COLO668 (cell line): ENCODE measurements at regions not wholly inside any gene's neighbourhood (a gene's known extent, or its start where the extent isn't known, plus 50 kb on each side); places are given as distances from the start of the nearest gene placed in this dataset.

Experiments used
- DNase-seq: peaks from one replicate; lab custom pipeline; 2025; ENCODE audit not compliant: unreplicated experiment; lab: John Stamatoyannopoulos, UW

DNA sequence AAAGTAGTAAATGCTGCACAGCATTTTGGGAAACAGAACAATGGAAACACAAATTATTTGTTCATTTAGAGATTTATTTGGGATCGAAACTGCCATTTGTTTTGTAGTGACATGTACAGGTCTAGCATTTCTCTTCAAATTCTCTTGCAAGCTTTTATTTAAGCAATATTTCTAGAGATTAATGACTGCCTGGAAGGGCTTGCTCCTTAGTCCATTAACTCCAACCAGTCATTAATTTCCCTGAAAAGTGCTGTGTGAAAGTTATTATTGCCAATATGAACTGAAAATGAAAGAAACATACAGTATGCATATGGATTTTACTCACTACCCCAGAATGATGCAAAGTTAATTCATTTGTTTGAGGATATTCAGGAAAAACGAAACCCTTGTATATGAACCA lies 1349.6 kb upstream of the FLRT2 start:
- DNase-seq = no peak

DNA sequence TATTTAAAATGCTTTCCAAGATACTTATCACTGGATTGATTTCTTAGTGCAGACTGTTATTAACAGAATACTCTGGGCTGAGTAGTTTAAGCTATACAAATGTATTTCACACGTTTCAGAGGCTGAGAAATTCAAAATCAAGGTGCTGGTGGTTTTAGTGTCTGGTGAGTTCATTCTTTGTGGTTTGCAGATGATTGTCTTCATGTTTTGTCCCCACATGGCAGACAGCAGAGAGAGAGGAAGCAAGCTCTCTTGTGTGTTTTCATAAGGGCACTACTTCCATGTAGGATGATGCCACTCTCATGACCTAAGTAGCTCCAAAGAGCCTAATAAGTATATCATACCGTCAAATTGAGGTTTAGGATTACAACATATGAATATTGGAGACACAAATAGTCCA lies 1348.9 kb upstream of the FLRT2 start:
- DNase-seq = no peak

DNA sequence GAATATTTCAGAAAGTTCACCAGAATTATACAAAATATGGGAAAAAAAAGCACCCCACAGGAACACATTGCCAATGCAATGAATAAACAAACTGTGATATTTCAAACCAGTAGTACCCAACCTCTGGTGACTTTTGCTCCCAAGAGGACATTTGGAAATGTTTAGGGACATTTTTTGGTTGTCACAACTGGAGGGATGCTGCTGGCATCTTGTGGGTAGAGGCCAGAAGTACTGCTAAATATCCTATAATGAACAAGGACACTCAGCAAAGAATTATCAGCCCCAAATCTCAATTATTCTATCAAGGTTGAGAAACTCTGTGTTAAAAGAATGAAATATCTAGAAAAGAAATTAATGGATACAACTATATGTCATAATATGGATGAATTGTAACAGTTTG lies 1334.4 kb upstream of the FLRT2 start:
- DNase-seq = no peak

GRCh38 chr14:84197704-84198103 lies 1332.2 kb upstream of the FLRT2 start:
- no peak for DNase-seq

DNA sequence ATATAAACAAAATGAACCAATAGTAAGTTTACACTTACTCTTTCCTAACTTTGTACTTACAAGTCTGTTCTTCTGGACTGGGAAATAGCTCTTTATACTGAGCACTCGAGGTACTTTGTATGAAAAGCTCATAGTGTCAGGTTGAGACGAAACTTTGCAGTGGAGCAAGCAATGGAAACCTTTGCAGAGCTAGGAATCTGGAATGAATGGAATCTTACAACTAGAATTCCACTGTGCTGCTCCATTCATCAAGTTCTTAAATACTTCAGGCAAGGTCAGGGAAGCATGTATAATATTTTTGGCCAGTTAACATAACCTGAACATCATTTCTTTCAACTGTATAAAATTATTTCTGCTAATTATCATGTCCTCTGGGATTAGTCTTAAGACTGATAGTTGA lies 1327.5 kb upstream of the FLRT2 start:
- DNase-seq = no peak

GRCh38 chr14:84203896-84204295 lies 1326.0 kb upstream of the FLRT2 start:
- no peak for DNase-seq

- DNase-seq = no peak
Measured at GRCh38 chr14:84208451-84208850, 1321.5 kb upstream of the FLRT2 start.

DNA sequence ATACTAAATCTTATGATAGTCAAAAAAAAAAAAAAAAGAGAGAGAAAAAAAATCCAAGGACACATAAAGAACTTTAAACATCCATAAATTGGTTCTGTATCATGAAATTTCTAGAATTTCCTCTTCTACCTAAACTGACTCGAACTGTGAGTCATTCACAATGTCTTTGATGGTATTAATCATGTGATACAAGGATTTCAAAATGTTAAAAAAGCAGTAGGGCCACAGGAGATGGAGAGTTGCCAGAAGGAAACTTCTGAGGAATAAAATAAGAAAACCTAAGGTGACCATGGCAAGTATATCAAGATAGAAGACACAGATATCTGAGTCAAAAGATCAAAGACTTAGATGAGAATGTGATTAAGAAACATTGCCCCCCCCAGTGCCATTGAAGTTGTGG lies 1320.9 kb upstream of the FLRT2 start:
- DNase-seq = no peak

GRCh38 chr14:84217066-84217465 lies 1312.9 kb upstream of the FLRT2 start:
- no peak for DNase-seq

DNA sequence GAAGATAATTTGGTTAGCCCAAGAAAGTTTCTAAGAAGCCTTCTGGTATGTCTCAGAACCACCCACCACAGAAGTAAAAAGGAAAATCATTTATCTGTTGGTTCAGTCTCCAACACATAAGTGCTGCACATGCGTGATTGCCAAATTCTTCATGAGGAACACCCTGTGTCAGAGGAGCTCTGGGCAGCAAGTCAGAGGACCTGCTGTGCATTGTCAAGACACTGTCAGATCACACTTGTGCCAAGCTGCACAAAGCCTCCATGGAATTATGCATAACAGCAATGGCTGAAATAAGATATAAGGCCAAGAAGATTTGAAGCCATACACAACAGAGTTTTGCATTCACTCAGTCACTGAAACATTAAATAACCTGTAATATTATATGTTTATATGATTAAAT lies 1304.7 kb upstream of the FLRT2 start:
- no peak for DNase-seq

GRCh38 chr14:84228702-84229101 lies 1301.2 kb upstream of the FLRT2 start:
- no peak for DNase-seq

DNA sequence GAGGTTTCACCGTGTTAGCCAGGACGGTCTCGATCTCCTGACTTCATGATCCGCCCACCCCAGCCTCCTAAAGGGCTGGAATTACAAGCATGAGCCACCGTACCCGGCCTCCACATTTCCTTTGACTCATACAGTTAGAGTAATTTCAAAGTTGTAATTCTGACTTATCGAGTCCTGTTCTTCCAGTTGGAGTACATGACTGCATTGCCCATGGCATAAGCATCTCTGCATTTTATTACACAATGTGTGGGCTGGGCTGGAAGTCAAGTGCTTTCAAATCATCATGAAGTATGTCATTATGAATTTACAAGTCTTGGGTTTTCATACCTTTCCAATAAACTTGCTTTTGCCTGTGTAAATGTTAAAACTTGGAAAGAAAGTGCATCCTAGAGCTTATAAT lies 1295.7 kb upstream of the FLRT2 start:
- no peak for DNase-seq

- DNase-seq = no peak
Measured at GRCh38 chr14:84236290-84236689, 1293.7 kb upstream of the FLRT2 start.

- DNase-seq = no peak
Measured at GRCh38 chr14:84237881-84238280, 1292.1 kb upstream of the FLRT2 start.

GRCh38 chr14:84247693-84248092 lies 1282.3 kb upstream of the FLRT2 start:
- no peak for DNase-seq

DNA sequence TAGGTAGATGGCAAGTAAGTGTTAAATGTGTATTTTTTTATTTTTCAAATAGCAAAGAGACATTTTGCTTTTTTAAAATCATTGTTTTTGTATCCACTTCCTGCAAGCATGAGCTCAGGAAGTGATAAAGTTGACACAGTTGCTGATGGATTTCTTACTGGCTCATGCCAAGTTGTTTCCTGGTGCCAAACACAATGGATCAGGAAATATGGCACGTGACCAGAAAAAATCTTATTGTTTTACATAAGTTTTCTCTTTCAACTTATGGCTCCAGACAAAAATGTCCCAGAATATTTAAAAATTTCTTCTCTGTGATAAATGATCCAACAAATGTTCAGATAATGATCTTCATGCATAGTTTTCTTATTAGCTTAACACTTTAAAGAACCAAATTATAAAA lies 1279.1 kb upstream of the FLRT2 start:
- DNase-seq = no peak

GRCh38 chr14:84251411-84252115 lies 1278.4 kb upstream of the FLRT2 start:
- no peak for DNase-seq

DNA sequence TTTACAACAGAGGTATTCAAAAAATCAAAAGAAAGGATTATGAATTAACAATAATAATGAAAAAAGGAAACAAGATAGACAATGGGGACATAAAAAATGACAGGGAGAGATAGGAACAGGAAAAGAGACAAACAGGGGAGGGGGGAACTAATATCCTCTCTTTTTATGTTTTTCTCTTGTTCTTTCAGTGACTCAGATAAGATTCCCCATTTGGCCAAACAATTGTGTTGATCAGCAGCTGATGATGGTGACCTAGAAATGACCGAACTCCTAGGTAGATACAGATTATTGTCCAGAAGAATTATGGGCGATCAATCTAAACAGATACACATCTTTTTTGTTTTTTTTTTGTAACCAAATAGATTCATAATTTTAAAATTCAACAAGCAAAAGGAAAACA lies 1277.2 kb upstream of the FLRT2 start:
- DNase-seq = no peak

- no peak for DNase-seq
Measured at GRCh38 chr14:84253326-84253725, 1276.6 kb upstream of the FLRT2 start.

DNA sequence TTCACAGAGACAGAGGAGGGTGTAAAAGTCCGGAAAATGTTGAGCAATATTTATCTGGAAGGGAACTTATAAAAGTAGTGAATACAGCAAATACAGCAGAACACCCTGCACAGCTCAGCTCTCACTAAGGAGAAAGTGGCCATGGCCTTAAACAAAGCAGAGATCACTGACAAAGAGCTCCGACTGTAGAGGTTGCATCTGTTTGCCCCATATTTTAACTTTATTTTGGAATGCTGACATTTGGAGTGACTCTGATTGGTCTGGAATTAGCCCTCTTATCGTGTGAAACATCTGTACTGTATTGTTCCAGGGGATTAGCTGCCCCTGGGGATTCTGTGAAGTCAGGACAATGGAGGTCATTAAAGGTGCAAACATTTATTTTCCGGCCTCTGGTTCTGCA lies 1275.7 kb upstream of the FLRT2 start:
- no peak for DNase-seq

GRCh38 chr14:84262932-84263331 lies 1267.0 kb upstream of the FLRT2 start:
- no peak for DNase-seq

DNA sequence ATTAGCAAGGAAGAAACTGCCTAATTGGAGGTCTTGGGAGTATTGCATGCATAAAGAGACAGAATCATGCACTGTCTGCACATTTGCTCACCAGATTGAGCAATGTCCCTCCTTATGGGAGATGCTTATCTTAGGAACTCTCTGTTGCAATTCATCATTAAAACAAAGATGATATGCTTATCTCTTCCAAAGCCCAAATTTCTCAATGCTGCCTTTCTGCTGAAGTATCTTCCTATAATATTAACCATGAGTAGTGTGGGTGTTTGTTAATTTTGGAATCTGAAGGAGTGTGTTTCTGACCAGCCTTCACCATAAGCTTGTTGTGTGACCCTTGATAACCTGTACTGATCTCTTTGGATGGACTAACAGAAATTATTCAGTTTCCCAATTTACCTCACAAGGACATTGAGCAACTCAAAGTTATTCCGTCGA lies 1257.6 kb upstream of the FLRT2 start:
- DNase-seq = no peak

GRCh38 chr14:84273181-84273580 lies 1256.8 kb upstream of the FLRT2 start:
- no peak for DNase-seq
